ENCODE measurements at regions not wholly inside any gene's neighbourhood (a gene's known extent, or its start where the extent isn't known, plus 50 kb on each side); places are given as distances from the start of the nearest gene placed in this dataset.
"Not testable (repeated sequence)": the region's sequence is repeated elsewhere in the genome, so short reads cannot be mapped to it uniquely, and the experiment has no call there.

DNA sequence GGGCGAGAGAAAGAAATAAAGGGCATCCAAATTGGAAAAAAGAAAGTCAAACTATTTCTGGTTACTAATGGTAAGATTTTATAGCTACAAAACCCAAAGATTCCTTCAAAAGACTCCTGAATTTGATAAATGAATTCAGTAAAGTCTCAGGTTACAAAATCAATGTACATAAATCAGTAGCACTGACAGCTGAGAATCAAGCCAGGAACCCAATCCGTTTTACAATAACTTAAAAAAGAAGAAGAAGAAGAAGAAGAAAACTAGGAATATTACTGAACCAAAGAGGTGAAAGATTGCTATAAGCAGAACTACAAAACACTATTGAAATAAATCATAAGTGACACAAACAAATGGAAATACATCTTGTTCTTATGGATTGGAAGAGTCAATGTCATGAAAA lies 291.5 kb upstream of the GULP1 start:
- DNase-seq = no peak

DNA sequence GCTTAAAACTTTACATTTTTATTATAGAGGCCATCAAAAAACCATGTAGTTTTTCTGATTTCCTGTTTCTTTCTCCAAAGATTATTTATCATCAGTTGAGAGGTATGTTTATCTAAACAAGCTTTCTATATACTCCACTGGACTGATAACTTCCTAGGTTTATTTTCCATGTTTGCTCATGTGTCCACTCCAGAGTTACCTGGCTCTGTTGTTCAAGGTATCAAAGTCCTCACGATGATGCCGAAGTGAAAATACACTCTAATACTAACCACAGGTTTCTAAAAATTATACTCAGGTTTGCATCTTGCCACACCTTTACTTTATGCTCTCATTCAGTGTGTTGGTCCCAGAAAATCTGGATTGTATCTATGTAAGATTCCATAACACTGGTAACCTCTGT lies 287.9 kb upstream of the GULP1 start:
- no peak for DNase-seq

DNA sequence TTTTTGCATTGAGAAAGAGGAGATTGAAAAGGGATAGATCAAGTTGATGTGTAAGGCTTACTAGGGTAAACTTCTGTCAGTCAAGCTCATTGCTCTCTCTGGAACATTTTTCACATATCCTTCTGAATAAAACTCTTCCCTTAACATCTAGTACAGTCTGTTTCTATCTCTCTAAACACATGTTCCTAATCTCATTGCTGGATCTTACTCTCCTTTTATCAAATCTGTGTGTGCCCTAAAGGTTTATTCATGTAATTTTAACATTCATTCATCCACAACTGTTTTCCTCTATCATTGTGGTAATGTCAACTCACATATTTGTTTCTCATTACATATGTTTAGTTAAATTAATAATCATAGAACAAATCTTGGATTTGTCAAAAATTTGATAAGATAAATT lies 277.9 kb upstream of the GULP1 start:
- no peak for DNase-seq

DNA sequence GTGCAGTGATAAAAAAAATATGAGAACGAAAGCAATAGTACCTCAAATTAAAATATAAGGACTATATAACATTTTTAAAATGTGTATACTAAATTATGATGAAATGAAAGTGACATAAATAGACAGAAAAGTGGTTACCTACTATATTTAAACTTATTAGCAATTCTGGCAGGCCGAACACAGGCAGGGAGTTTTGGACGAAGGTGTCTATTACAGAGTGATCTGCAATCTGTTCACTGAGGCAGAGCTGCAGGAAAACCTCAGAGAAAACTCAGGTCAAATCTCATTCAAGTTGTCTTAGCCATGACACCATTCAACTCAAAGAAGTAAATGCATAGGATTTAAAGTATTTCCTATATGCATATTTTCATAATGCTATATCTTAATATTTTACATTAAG lies 274.8 kb upstream of the GULP1 start:
- no peak for DNase-seq

DNA sequence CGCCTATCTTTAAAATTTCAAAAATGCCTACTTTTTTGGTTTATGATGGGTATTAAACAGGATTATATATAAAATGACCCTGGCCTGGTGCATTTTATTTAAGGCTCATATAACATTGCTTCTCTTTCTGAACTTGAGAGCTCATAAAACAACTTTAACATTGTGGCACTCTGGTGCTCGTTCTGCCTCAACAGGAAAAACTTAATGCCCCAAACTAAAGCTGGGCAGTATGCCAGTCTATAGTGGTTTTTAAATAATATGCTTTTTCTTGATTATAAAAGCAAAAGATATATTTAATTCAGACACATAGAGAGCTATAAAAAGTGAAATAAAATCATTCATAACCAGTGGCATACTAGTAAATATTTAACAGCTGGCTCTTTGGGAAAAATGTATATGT lies 269.3 kb upstream of the GULP1 start:
- no peak for DNase-seq

DNA sequence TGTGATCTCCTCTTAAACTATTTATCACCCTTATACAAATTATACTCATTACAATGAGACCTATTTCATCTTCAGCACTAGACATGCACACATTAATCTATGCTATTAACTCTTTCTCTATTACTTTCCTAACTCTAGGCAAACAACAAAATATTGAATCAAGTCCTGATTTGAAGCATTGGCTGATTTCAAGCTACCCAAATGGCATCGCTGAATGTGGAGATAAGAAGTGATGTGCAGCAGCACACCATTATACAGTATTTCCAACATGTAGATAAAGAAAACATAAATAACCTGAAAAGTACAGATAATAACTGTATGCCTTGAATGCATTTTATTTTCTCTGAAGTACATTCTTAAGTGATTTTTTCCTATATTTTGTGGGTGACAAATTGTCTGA lies 268.6 kb upstream of the GULP1 start:
- no peak for DNase-seq

DNA sequence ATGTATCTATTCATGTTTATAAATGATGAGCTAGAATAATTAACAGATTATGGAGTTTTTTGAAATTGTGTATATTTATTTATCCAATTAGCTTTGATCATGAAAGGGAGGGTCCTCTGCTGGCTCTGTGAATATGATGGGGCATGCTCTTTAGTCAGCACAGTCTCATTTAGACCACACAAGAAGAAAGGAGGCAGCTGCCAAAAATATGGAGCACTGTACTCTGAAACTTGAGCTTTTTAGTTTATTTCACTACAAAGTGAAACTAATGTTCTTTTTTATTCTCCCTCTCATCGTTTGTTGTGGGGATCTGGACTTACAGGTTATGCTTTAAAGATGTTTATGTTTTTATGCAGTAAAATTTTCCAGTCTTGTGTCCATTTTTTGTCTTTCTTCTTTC lies 266.9 kb upstream of the GULP1 start:
- peak; percentile 22 for DNase-seq

DNA sequence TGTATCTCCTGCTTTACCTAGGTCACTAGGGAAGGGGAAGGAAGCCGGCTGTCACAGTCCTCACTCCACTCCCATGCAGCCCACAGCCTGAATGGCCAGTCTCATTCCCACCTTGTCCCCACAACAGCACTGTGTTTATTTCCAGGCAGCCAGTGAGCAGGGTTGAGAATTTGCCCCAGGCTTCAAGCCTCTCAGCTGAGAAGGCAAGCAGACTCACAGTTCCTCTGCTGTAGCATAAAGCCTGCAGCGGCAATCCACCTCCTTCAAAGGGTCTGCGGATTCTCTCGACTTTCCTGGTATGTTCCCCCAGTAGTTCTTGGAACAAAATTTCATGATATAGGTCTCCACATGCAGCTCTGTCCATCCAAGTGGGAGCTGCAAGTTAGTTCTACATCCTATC lies 262.9 kb upstream of the GULP1 start:
- DNase-seq = no peak

DNA sequence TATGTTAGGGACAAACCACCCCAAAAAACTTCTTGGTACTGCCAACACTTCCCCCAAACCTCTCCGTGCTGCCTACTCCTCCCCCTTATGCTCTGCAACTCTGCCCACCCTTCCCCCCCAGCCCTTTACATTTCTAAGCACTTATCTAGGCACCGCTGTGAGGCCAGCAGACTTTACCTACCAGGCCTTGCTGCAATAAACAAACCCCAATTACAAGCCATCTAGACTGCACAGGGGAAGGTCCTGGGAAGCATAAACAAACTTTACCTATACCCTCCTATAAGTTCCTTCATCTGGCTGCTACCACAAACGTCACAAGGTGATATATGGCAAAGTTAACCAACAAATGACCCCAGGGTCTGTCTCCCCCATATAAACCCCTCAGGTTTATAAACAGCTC lies 259.4 kb upstream of the GULP1 start:
- DNase-seq = no peak

DNA sequence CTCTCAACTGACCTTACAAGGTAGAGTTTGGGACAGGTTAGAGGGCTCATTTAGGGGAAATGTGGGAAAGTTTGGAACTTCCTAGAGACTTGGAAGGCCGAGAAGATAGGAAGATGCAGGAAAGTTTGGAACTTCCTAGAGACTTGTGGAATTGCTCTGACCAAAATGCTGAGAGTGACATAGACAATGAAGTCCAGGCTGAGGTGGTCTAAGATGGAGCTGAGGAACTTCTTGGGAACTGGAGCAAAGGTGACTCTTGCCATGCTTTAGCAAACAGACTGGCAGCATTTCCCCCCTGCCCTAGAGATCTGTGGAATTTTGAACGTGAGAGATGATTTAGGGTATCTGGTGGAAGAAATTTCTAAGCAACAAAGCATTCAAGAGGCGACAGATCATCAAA lies 258.9 kb upstream of the GULP1 start:
- no peak for DNase-seq

DNA sequence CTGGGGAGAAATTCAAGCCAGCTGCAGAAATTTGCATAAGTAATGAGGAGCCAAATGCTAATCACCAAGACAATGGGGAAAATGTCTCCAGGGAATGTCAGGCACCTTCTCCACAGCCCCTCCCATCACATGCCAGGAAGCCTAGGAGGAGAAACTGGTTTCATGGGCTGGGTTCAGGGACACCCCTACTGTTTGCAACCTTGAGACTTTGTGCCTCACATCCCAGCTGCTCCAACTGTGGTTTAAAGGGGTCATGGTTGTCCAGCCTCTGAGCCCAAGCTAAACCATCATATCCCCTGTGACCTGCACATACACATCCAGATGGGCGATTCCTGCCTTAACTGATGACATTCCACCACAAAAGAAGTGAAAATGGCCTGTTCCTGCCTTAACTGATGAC lies 258.4 kb upstream of the GULP1 start:
- not testable (repeated sequence) for DNase-seq

DNA sequence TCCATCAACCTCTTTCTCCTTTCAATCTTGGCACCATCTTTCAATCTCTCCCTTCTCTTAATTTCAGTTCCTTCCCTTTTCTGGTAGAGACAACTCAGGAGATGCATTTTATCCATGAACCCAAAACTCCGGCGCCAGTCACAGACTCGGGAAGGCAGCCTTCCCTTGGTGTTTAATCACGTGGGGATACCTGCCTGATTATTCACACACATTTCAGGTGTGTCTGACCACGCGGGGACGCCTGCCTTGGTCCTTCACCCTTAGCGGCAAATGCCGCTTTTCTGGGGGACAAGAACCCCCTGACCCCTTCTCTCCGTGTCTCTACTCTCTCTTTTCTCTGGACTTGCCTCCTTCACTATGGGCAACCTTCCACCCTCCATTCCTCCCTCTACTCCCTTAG lies 257.6 kb upstream of the GULP1 start:
- DNase-seq = not testable (repeated sequence)

DNA sequence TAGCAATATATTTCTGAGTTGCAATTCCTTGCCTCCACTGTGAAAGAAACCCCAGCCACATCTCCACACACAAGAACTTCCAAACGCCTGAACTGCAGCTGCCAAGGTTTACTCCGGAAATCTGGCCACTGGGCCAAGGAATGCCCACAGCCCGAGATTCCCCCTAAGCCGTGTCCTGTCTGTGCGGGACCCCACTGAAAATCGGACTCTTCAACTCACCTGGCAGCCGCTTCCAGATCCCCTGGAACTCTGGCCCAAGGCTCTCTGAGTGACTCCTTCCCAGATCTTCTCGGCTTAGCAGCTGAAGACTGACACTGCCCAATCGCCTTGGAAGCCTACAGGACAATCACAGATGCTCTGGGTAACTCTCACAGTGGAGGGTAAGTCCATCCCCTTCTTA lies 256.3 kb upstream of the GULP1 start:
- not testable (repeated sequence) for DNase-seq

DNA sequence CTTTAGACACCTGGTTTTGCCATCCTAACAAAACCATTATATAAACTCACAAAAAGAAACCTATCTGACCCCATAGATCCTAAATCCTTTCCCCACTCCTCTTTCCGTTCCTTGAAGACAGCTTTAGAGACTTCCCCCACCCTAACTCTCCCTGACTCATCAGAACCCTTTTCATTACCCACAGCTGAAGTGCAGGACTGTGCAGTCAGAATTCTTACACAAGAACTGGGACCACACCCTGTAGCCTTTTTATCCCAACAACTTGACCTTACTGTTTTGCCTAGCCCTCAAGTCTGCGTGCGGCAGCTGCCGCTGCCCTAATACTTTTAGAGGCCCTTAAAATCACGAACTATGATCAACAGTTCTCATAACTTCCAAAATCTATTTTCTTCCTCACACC lies 254.9 kb upstream of the GULP1 start:
- DNase-seq = peak; percentile 9

DNA sequence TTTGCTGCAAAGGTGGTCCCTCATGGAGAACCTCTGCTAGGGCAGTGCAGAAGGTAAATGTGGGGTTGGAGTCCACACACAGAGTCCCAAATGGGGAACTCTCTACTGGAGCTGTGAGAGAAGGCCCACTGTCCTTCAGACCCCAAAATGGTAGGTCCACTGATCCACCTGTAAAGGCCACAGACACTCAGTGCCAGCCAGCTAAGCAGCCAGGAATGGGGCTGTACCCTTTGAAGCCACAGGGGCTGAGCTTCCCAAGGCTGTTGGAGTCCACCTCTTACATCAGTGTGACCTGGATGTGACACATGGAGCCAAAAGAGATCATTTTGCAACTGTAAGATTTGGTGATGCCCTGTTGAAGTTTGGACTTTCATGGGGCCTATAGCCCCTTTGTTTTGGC lies 252.4 kb upstream of the GULP1 start:
- DNase-seq = no peak

DNA sequence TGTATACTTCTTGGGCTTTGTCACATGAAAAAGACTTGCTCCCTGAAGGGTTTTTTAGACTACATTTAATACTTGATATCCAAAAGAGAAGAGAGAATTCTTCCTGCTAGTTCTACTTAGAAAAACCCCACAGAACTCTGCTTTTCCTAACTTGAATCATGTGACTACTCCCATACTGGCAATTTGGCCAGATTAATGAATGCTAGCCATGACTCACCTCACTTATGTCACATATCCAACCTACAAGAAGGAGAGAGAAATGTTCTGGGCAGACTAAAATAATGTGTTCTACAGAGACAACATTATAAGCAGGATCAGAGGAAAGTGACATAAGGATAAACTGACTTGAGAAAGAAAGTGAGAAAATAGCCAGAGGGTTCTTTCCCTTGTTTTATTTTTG lies 249.3 kb upstream of the GULP1 start:
- DNase-seq = peak; percentile 61

DNA sequence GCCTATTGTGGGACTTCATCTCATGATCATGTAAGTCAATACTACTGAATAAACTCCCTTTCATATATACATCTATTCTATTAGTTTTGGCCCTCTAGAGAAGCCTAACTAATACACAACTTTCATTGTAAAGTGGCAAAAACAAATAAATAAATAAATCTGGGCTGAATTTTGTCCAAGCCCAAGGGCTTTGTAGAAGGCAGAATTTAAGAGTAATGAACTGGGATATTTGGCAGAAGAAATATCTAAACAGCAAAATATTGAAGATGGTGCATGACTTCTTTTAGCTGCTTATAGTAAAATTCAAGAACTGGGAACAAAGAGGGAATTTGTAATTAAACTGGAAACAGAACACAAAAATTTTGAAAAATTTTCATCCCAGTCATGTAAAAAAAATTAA lies 246.7 kb upstream of the GULP1 start:
- DNase-seq = no peak

DNA sequence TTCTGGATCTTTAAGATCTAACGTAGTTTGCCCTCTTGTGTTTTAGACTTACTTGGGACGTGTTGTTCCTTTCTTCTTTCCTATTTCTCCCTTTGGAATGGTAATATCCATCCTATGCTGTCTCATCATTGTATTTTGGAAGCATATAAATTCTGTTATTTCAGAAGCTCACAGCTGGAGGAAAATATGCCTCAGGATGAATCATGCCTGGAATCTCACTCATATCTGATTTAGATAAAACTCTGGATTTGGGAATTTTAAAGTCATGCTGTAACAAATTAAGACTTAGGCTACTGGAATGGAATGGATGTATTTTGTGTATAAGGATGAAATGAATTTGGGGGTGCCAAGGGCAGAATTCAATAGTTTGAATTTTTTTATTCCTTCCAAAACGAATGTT lies 245.2 kb upstream of the GULP1 start:
- peak; percentile 54 for DNase-seq

DNA sequence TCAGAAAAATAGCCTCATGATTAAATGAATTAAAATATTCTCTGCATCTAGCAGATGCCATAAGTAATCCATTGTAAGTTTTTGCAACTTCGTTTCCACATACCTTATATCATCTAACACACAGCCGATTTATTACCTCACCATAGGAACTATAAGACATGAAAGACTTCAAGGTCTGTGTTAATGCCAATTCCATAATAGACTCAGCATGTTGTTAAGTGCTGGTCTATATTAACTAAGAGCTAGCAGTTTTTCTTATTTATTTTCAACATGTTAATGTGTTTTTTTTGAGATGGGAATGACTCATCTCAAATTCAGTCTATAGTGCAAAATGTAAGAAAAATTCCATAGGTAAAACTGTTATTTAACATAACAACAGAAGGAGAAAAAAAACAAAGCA lies 243.9 kb upstream of the GULP1 start:
- peak; percentile 59 for DNase-seq

DNA sequence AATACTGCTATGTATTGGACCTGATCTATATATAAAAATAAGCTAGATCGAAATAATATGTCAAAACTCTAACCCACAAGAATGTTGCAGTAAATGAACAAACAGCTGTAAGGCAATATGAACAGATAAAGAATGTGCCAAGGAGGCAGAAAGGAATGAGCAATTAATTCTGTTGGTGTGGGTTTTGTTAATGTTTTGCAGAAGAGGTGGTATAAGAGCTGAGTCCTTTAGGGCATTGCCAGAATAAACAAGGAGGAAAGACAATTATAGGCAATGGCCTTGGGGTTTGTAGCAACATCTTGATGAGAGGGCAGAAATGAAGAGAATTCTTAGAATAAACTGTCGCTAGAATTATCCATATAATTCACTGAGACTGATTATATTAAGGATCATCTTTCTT lies 240.9 kb upstream of the GULP1 start:
- peak; percentile 71 for DNase-seq

DNA sequence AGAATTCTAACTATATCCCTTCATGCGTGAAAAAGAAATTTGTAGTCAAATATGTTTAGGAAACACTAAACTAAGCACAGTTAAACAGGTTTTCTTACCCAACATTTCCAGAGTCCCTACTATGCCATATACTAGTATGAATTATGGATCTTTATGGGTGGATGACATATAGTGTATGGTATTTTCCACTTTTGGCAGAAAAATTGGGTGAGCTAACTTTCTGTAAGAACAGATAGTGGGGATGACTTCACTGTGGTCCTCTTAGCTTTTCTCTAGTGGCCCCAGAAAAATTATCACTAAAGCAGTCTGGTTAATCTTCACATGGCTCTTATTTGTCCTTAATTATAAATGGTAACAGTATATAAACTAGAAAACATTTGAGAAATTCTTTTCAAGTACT lies 240.0 kb upstream of the GULP1 start:
- peak; percentile 57 for DNase-seq

DNA sequence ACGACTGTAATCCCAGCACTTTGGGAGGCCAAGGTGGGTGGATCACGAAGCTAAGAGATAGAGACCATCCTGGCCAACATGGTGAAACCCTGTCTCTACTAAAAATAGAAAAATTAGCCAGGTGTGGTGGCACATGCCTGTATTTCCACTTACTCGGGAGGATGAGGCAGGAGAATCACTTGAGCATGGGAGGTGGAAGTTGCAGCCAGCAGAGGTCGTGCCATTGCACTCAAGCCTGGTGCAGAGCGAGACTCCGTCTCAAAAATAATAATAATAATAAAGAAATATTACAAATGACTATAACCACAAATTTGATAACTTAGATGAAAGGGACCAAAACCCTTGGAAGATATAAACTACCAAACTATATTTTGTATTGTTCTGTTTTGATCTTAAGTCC lies 226.3 kb upstream of the GULP1 start:
- DNase-seq = no peak

DNA sequence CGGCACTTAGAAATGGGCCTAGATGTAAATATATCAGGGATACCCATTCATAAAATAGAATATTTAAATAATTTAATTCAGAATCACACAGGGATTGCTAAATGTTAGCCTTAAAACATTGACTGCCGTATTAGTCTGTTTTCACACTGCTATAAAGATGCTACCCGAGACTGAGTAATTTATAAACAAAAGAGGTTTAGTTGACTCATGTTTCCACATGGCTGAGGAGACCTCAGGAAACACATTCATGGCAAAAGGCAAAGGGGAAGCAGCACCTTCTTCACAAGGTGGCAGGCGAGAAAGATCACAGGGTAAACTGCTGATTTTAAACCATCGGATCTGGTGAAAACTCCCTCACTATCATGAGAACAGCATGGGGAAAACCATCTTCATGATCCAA lies 223.6 kb upstream of the GULP1 start:
- no peak for DNase-seq

DNA sequence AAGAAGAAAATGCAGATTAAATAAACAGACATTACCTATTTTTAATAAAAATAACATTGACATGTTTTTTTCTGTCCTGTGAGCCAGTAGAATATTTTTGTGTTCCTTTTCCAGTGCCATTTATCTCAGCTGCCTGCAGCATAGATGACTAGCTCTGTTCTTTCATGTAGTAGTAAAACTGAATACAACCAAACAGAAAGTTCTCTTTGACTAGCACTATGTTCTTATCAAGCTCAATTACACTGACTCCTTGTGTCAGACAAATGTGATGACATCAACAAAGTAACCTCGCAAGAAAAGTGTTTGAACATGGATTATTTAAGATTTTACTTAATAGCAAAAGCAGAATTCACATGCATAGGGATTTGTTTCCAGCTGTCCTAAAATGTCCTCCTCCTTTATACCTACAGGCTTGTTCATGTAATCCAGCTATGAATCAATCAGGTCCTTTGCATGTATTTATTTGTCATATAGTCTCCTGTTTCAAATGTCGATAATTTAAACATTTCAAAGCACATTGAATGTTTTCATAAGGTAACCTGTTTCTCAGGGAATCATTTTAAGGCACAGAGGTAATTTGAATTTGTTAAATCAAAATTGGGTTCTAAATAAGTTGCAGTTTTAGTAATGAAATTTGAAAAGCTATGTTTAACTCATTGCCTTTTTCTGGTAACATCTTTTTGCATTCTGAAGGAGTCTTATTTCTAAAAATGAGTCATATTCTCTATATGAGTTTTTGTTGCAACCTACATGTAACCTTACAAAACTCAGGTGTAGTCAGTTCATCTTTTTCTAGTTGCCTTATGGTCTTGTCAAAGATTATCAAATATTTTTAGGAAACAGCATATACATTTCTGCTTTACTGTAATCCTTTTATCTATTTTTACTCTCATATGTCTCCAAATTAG lies 215.3 kb upstream of the GULP1 start:
- DNase-seq = no peak

DNA sequence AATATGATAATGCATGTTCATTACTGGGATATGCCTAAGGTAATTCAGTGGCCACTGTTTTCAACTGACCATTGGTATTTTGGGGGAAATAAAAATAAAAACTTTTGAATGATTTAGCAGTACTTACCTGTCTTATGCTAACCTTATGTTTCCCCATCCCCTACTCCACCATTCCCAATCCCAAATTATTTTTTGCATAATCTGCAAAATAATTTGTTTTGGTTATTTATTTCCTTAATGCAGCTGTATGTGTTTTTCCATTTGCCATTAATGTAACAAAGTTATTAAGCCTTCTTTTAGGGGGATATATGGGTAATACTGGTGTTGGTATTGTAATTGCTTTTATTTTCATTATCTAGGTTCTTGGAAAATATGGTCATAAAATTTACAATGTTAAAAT lies 213.9 kb upstream of the GULP1 start:
- no peak for DNase-seq

Measured in fibroblast of skin of right quadriceps (primary cell).